HL-60 (cell line): ENCODE measurements at regions not wholly inside any gene's neighbourhood (a gene's known extent, or its start where the extent isn't known, plus 50 kb on each side); places are given as distances from the start of the nearest gene placed in this dataset.

ENCODE experiments used
- DNase-seq, 2 experiments: peaks; one replicate each; pipeline ENCODE4 v3.0.0-alpha.2; 2010 to 2020; ENCODE audit warnings: low read depth in 1 of 2, low spot score in 1 of 2
- H3K27ac ChIP-seq: fragments of 250-450 bp; sonication (Bioruptor Pico); replicated peaks from 2 replicates; pipeline ENCODE4 v1.5.1; 2020; ENCODE audit warnings: mild to moderate bottlenecking, moderate library complexity
- H3K27me3 ChIP-seq: fragments of 250-450 bp; sonication (Bioruptor Pico); 2 replicates; pipeline ENCODE4 v1.5.1; 2021; ENCODE audit warnings: mild to moderate bottlenecking, moderate library complexity; ENCODE audit not compliant: insufficient read depth, poor library complexity, severe bottlenecking
- H3K4me3 ChIP-seq: replicated peaks from 2 replicates; pipeline ENCODE4 v1.5.1; 2011; ENCODE audit warnings: mild to moderate bottlenecking, control low read depth, low read length; ENCODE audit not compliant: insufficient read depth
- GABPA ChIP-seq: IDR thresholded peaks from 2 replicates; pipeline ENCODE4 v1.6.1; 2012; ENCODE audit warnings: low read depth
- POLR2AphosphoS5 ChIP-seq: IDR thresholded peaks from 2 replicates; pipeline ENCODE4 v1.6.1; 2012; ENCODE audit warnings: low read depth
- REST ChIP-seq: IDR thresholded peaks from 2 replicates; pipeline ENCODE4 v1.6.1; 2012; ENCODE audit warnings: low read depth; ENCODE audit not compliant: insufficient replicate concordance
- SPI1 ChIP-seq: IDR thresholded peaks from 2 replicates; pipeline ENCODE4 v1.6.1; 2012; ENCODE audit warnings: low read depth, mild to moderate bottlenecking, borderline replicate concordance
- TF ChIP-seq, protein P1 (sequence below): IDR thresholded peaks from one replicate; pipeline ENCODE4 v1.5.1; 2011; ENCODE audit warnings: low read length, control low read depth, inconsistent platforms; ENCODE audit not compliant: insufficient read depth

DNA sequence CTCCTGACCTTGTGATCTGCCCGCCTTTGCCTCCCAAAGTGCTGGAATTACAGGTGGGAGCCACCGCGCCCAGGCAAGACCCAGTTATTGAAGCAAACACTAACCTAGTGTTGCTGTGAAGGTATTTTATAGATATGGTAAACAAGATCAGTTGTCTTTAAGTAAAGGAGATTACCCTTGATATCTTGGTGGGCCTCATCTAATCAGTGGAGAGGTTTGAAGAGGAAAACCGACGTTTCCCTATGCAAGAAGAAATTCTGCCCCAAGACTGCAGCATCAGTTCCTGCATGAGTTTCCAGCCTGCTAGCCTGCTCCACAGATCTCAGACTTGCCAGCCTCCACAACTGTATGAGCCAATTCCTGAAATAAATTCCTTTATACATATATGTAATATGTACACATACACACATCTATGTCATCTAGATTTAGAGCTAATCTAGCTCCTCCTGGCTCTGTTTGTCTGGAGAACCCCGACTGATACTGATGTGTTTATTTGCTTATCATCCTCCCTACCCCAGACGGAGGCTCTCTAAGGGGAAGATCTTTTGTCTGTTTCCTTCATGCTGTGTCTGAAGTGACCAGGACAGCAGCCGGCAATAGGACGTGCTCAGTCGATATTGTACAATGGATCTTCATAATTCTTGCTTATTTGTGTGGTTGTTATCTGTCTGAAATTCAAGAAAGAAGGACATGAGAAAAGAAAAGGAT, 90.9 kb downstream of the IER5 start:
- peaks cover 9% of the 10 kb centered on the region for H3K27me3 ChIP-seq
- TF ChIP-seq, protein P1, sequence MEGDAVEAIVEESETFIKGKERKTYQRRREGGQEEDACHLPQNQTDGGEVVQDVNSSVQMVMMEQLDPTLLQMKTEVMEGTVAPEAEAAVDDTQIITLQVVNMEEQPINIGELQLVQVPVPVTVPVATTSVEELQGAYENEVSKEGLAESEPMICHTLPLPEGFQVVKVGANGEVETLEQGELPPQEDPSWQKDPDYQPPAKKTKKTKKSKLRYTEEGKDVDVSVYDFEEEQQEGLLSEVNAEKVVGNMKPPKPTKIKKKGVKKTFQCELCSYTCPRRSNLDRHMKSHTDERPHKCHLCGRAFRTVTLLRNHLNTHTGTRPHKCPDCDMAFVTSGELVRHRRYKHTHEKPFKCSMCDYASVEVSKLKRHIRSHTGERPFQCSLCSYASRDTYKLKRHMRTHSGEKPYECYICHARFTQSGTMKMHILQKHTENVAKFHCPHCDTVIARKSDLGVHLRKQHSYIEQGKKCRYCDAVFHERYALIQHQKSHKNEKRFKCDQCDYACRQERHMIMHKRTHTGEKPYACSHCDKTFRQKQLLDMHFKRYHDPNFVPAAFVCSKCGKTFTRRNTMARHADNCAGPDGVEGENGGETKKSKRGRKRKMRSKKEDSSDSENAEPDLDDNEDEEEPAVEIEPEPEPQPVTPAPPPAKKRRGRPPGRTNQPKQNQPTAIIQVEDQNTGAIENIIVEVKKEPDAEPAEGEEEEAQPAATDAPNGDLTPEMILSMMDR: no peak
- no peak for TF ChIP-seq GABPA
- H3K4me3 ChIP-seq: no peak overlapping the region
- no peak for DNase-seq
- H3K27ac ChIP-seq: no peak overlapping the region

DNA sequence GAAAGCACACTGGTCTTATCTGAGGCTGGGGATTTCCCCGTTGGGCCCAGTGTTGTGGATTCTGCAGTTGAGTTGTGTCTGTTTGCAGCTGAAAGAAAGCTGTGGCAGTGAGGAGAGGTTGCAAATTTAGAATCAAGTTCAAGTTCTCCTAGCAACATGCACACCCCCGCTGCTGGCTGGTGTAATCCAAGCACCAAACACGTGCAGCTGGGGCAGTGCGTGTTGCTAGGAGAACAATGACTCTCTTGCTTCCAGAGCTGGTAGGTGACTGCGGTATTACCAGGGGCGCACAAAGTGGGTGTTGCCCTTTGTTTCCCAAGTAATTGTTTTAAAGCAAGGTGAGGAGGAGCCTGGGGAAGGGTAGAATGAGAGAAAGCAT, 91.5 kb downstream of the IER5 start:
- no peak for TF ChIP-seq REST
- TF ChIP-seq, protein P1: no peak
- no peak for TF ChIP-seq SPI1
- TF ChIP-seq POLR2AphosphoS5: no peak
- TF ChIP-seq GABPA: no peak
- Histone ChIP-seq H3K27ac (no peak overlapping the region), H3K4me3 (no peak overlapping the region), H3K27me3 (peaks cover 9% of the 10 kb centered on the region)
- DNase-seq: peak in 1 of 2 experiments; percentile 20

DNA sequence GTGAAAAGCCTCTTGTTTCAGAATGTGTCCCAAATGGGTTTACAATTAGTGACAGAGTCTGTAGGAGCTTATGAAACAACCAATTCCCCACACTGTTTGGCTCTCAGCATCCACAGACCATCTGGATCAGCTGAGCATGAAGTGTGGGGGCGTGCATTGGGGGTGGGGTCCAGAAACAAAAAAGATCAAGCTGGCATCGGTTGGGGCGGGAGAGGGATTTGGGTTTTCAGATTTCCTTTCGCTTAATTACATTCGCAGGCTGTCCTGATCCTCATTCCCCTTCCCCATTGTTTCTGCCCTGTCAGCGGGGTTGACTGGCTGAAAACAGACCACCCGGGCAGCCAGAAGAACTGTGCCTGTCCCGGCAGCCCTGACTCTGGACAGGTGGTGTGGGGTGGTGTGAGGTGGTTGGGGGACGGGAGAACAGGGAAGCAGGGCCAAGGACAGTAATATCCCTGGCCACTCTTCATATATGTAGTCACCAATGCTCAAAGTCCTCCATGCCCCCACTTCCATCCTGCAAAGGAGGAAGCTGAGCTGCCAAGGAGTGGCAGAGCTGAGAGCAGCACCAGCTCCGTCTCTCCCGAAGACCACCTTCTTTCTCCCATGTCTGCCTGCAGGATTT, 92.0 kb downstream of the IER5 start:
- TF ChIP-seq, protein P1: no peak
- TF ChIP-seq POLR2AphosphoS5: no peak
- no peak for TF ChIP-seq SPI1
- no peak for TF ChIP-seq GABPA
- no peak for TF ChIP-seq REST
- no peak for DNase-seq
- no peak overlapping the region for H3K27ac ChIP-seq
- peaks cover 9% of the 10 kb centered on the region for H3K27me3 ChIP-seq
- H3K4me3 ChIP-seq: no peak overlapping the region
